IMR-90 (cell line): ENCODE measurements at regions not wholly inside any gene's neighbourhood (a gene's known extent, or its start where the extent isn't known, plus 50 kb on each side); places are given as distances from the start of the nearest gene placed in this dataset.
"Not testable (repeated sequence)": the region's sequence is repeated elsewhere in the genome, so short reads cannot be mapped to it uniquely, and the experiment has no call there.

Source experiments
- ATAC-seq: fragments of 200-7000 bp; cut with Tn5 transposase; 2 replicates; pipeline ENCODE4 v1.9.1; 2020; ENCODE audit warnings: low read depth, mild to moderate bottlenecking, moderate library complexity
- BruUV-seq: library from RNA; stranded (reverse); fragments of 400-500 nt; replicated peaks from 2 replicates; lab custom pipeline; 2021; lab: Mats Ljungman, UMichigan
- CTCF ChIA-PET: fragments of 300-600 bp; formaldehyde crosslinking; extraction: SDS; loops from one replicate; lab custom pipeline; 2021; ENCODE audit warnings: antibody characterized with exemption; lab: Yijun Ruan, JAX
- POLR2A ChIA-PET: fragments of 300-600 bp; sonication (Branson Sonifier 250); formaldehyde crosslinking; loops from one replicate; lab custom pipeline; 2022; ENCODE audit warnings: antibody characterized with exemption; ENCODE audit not compliant: unreplicated experiment; lab: Charles Lee
- DNase-seq: peaks from one replicate; pipeline ENCODE4 v3.0.0; 2013
- H2AFZ ChIP-seq: replicated peaks from 2 replicates; pipeline ENCODE3; 2013; ENCODE audit warnings: low read length, mild to moderate bottlenecking; ENCODE audit not compliant: poor library complexity
- H2AK5ac ChIP-seq: 2 replicates; pipeline ENCODE4 v1.6.1; 2013; ENCODE audit warnings: low read depth, low read length, inconsistent platforms
- H2AK9ac ChIP-seq: replicated peaks from 2 replicates; pipeline ENCODE3; 2013; ENCODE audit warnings: mild to moderate bottlenecking, low read depth, low read length, moderate library complexity; ENCODE audit not compliant: poor library complexity
- H2BK120ac ChIP-seq: 2 replicates; pipeline ENCODE4 v1.6.1; 2013; ENCODE audit warnings: low read depth, low read length, inconsistent platforms
- H2BK15ac ChIP-seq: 3 replicates; pipeline ENCODE4 v1.6.1; 2013; ENCODE audit warnings: low read depth, low read length, inconsistent platforms
- H2BK20ac ChIP-seq: 2 replicates; pipeline ENCODE4 v1.6.1; 2013; ENCODE audit warnings: low read depth, mild to moderate bottlenecking, inconsistent platforms, low read length, moderate library complexity
- H2BK5ac ChIP-seq: 2 replicates; pipeline ENCODE4 v1.6.1; 2013; ENCODE audit warnings: mild to moderate bottlenecking, low read depth, low read length, inconsistent platforms; ENCODE audit not compliant: poor library complexity, severe bottlenecking
- H3K14ac ChIP-seq: replicated peaks from 2 replicates; pipeline ENCODE4 v1.6.1; 2013; ENCODE audit warnings: low read depth, low read length, inconsistent platforms
- H3K18ac ChIP-seq: 2 replicates; pipeline ENCODE4 v1.6.1; 2013; ENCODE audit warnings: low read depth, low read length, control low read depth
- H3K23ac ChIP-seq: 2 replicates; pipeline ENCODE4 v1.6.1; 2013; ENCODE audit warnings: low read depth, low read length, inconsistent platforms
- H3K27ac ChIP-seq: 2 replicates; pipeline ENCODE4 v1.5.1; 2013; ENCODE audit warnings: mild to moderate bottlenecking, control low read depth, low read length; ENCODE audit not compliant: insufficient read depth
- H3K27me3 ChIP-seq: 2 replicates; pipeline ENCODE4 v1.6.1; 2013; ENCODE audit warnings: low read length; ENCODE audit not compliant: control insufficient read depth, insufficient read depth
- H3K36me3 ChIP-seq: 2 replicates; pipeline ENCODE4 v1.6.1; 2013; ENCODE audit warnings: low read length, mixed read lengths; ENCODE audit not compliant: control insufficient read depth, insufficient read depth
- H3K4ac ChIP-seq: 2 replicates; pipeline ENCODE4 v1.6.1; 2013; ENCODE audit warnings: low read depth, low read length, inconsistent platforms
- H3K4me1 ChIP-seq: 2 replicates; pipeline ENCODE4 v1.6.1; 2013; ENCODE audit warnings: low read length, mixed read lengths; ENCODE audit not compliant: control insufficient read depth, insufficient read depth
- H3K4me2 ChIP-seq: 2 replicates; pipeline ENCODE4 v1.6.1; 2013; ENCODE audit warnings: low read depth, mild to moderate bottlenecking, control low read depth, low read length, moderate library complexity
- H3K4me3 ChIP-seq: 2 replicates; pipeline ENCODE4 v1.5.1; 2013; ENCODE audit warnings: low read depth, mild to moderate bottlenecking, control low read depth, low read length, moderate library complexity; ENCODE audit not compliant: insufficient read depth
- H3K56ac ChIP-seq: 2 replicates; pipeline ENCODE4 v1.6.1; 2013; ENCODE audit warnings: low read length, inconsistent platforms; ENCODE audit not compliant: insufficient read depth; ENCODE audit errors: extremely low read depth
- H3K79me1 ChIP-seq, 2 experiments: 2 replicates each; pipeline ENCODE4 v1.6.1; 2013; ENCODE audit warnings: low read length in 2 of 2, inconsistent platforms in 1 of 2, low read depth in 1 of 2
- H3K9ac ChIP-seq: 2 replicates; pipeline ENCODE4 v1.6.1; 2013; ENCODE audit warnings: low read depth, low read length, control low read depth
- H3K9me1 ChIP-seq: 2 replicates; pipeline ENCODE4 v1.6.1; 2013; ENCODE audit warnings: low read length, inconsistent platforms; ENCODE audit not compliant: insufficient read depth
- H3K9me3 ChIP-seq: 2 replicates; pipeline ENCODE4 v1.6.1; 2013; ENCODE audit warnings: low read length; ENCODE audit not compliant: control insufficient read depth, insufficient read depth
- H4K20me1 ChIP-seq: 2 replicates; pipeline ENCODE4 v1.6.1; 2013; ENCODE audit warnings: low read length, inconsistent platforms; ENCODE audit not compliant: insufficient read depth
- H4K5ac ChIP-seq: 2 replicates; pipeline ENCODE4 v1.6.1; 2013; ENCODE audit warnings: mild to moderate bottlenecking, low read depth, low read length, control low read depth
- H4K8ac ChIP-seq, 2 experiments: 2 replicates each; pipeline ENCODE4 v1.6.1; 2013; ENCODE audit warnings: low read depth in 2 of 2, low read length in 2 of 2, control low read depth in 1 of 2, inconsistent platforms in 1 of 2
- H4K91ac ChIP-seq: 2 replicates; pipeline ENCODE4 v1.6.1; 2013; ENCODE audit warnings: low read depth, low read length, inconsistent platforms; ENCODE audit not compliant: insufficient read depth
- WGBS, 2 experiments: methylation state at CpG; one replicate each; pipeline versions ENCODE4 v1.1.5 to v1.1.7; 2013; ENCODE audit warnings: missing lambda C conversion rate in 2 of 2; ENCODE audit not compliant: insufficient read length in 1 of 2; ENCODE audit errors: extremely low coverage in 2 of 2; 5-methylcytosine and 5-hydroxymethylcytosine counted together
- dilution Hi-C: fragments of 300-500 bp; cut with HindIII; formaldehyde crosslinking; loops from one replicate; pipeline ENCODE4 v1.14.3; 2018; ENCODE audit warnings: low sequenced_read_pairs; ENCODE audit not compliant: unreplicated experiment
- in situ Hi-C: fragments of 300-500 bp; cut with MboI; formaldehyde crosslinking; loops from 3 replicates; pipeline ENCODE4 v1.14.3; 2019; ENCODE audit warnings: low sequenced_read_pairs, inconsistent platforms, mixed read lengths
- intact Hi-C: fragments of 100-400 bp; cut with micrococcal nuclease; formaldehyde crosslinking; loops from 2 replicates; pipeline ENCODE4 v1.10.0; 2022

GRCh38 chr14:100431461-100431860 lies 108.3 kb downstream of the SLC25A47 start:
- CTCF ChIA-PET, H4K5ac ChIP-seq, H3K14ac ChIP-seq, H3K56ac ChIP-seq, ATAC-seq, H3K9me3 ChIP-seq, in situ Hi-C loops, H2BK5ac ChIP-seq, H2BK120ac ChIP-seq, BruUV-seq, H3K18ac ChIP-seq, DNase-seq, H2AK5ac ChIP-seq, intact Hi-C loops, H3K4ac ChIP-seq, H2BK20ac ChIP-seq, H3K36me3 ChIP-seq, H2BK15ac ChIP-seq, H3K23ac ChIP-seq, H3K27me3 ChIP-seq, H3K4me1 ChIP-seq, H4K8ac ChIP-seq, H3K4me2 ChIP-seq, H2AK9ac ChIP-seq, H3K4me3 ChIP-seq, H4K91ac ChIP-seq, dilution Hi-C loops, H3K27ac ChIP-seq, H2AFZ ChIP-seq, H3K9ac ChIP-seq: not testable (repeated sequence)
- POLR2A ChIA-PET = interaction anchor here (0.6 kb wide), 1 partner anchor 9 kb away, joined by 4 read pairs; no protein-coding TSS in a partner anchor
- Histone ChIP-seq H3K79me1 (peaks cover 9 to 16% of the 10 kb centered on the region in 2 experiments; a peak in 3 of 4 replicates), H4K20me1 (peaks cover 33% of the 10 kb centered on the region; the same call in 1 of the 2 replicates), H3K9me1 (peaks cover 19% of the 10 kb centered on the region; the same call in 1 of the 2 replicates)
- WGBS, 2 experiments = no CpG with 5 or more reads among the region's 4 CpGs
